Neural progenitor cell (in vitro differentiated cells): ENCODE measurements at regions not wholly inside any gene's neighbourhood (a gene's known extent, or its start where the extent isn't known, plus 50 kb on each side); places are given as distances from the start of the nearest gene placed in this dataset.

ENCODE experiments used
- EZH2 ChIP-seq: fragments of 200-600 bp; sonication (generic); IDR thresholded peaks from 2 replicates; pipeline ENCODE4 v1.6.1; 2017; ENCODE audit warnings: antibody characterized with exemption, mild to moderate bottlenecking, moderate library complexity
- EZH2phosphoT487 ChIP-seq: fragments of 200-600 bp; sonication (generic); IDR thresholded peaks from 2 replicates; pipeline ENCODE4 v1.6.1; 2017; ENCODE audit warnings: antibody characterized with exemption
- TF ChIP-seq, protein P1 (sequence below): fragments of 200-600 bp; sonication (generic); IDR thresholded peaks from 2 replicates; pipeline ENCODE4 v1.5.1; 2017; ENCODE audit warnings: antibody characterized with exemption, mild to moderate bottlenecking

DNA sequence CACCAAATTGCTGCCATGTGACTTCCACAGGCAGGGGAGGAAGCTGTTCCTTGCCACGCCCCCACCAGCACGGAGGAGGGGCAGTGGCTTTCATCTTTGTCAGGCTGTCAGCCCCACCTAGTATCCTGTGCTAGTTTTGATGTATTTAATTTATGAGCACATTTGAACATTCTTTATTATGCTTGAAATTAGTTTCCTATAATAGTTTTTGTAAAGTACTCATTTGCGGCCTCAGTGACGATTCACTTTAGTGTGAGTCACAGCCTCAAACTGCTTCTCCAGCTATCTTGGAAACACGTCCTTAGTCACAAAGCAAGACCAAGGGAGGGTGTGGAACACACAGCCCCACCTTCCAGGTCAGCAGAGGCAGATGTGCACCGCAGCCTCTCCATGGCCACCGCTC is 239.9 kb upstream of the ATP10A start:
- TF ChIP-seq, protein P1, sequence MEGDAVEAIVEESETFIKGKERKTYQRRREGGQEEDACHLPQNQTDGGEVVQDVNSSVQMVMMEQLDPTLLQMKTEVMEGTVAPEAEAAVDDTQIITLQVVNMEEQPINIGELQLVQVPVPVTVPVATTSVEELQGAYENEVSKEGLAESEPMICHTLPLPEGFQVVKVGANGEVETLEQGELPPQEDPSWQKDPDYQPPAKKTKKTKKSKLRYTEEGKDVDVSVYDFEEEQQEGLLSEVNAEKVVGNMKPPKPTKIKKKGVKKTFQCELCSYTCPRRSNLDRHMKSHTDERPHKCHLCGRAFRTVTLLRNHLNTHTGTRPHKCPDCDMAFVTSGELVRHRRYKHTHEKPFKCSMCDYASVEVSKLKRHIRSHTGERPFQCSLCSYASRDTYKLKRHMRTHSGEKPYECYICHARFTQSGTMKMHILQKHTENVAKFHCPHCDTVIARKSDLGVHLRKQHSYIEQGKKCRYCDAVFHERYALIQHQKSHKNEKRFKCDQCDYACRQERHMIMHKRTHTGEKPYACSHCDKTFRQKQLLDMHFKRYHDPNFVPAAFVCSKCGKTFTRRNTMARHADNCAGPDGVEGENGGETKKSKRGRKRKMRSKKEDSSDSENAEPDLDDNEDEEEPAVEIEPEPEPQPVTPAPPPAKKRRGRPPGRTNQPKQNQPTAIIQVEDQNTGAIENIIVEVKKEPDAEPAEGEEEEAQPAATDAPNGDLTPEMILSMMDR: no peak
- TF ChIP-seq EZH2 (no peak), EZH2phosphoT487 (no peak)
